ENCODE measurements at regions not wholly inside any gene's neighbourhood (a gene's known extent, or its start where the extent isn't known, plus 50 kb on each side); places are given as distances from the start of the nearest gene placed in this dataset.

DNA sequence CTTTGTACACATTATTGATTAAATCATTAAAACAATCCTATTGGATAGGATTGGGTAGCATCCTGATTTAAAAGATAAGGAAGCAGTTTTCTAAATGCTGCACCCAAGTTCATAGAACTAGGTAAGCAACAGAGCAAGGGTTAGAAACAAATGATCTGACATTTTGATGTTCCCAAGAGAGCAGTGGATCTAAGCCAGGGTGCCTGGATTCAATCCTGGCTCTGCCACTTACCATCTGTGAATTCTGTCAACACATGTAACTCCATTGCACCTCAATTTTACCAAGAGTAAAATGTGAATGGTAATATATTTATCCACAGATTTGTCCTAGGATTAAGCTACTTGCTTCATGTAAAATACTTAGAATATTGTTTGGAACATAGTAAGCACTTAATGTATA, 982.6 kb upstream of the FANCL start:
- peaks cover 16% of the 10 kb centered on the region for H3K27me3 Mint-ChIP-seq (ENCODE audit: unreplicated experiment)
- intact Hi-C loops (cut with micrococcal nuclease; ENCODE audit: unreplicated experiment), result no loop called here
- TF ChIP-seq, protein P1, sequence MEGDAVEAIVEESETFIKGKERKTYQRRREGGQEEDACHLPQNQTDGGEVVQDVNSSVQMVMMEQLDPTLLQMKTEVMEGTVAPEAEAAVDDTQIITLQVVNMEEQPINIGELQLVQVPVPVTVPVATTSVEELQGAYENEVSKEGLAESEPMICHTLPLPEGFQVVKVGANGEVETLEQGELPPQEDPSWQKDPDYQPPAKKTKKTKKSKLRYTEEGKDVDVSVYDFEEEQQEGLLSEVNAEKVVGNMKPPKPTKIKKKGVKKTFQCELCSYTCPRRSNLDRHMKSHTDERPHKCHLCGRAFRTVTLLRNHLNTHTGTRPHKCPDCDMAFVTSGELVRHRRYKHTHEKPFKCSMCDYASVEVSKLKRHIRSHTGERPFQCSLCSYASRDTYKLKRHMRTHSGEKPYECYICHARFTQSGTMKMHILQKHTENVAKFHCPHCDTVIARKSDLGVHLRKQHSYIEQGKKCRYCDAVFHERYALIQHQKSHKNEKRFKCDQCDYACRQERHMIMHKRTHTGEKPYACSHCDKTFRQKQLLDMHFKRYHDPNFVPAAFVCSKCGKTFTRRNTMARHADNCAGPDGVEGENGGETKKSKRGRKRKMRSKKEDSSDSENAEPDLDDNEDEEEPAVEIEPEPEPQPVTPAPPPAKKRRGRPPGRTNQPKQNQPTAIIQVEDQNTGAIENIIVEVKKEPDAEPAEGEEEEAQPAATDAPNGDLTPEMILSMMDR (IDR thresholded peaks at IDR 0.05; ENCODE audit: unreplicated experiment), result no peak
- no peak overlapping the region for H3K4me3 Mint-ChIP-seq (ENCODE audit: low read depth, unreplicated experiment)
- CTCF ChIA-PET, result no interaction called here
- H3K9me3 Mint-ChIP-seq (ENCODE audit: low read depth, unreplicated experiment), result peaks cover 11% of the 10 kb centered on the region
- BruUV-seq (replicated peaks), result no TSS peak
- H3K4me1 Mint-ChIP-seq (ENCODE audit: low read depth, unreplicated experiment), result no peaks in the 10 kb centered on the region
- H3K27ac Mint-ChIP-seq (ENCODE audit: unreplicated experiment), result no peak overlapping the region
- no peak for DNase-seq
- no peaks in the 10 kb centered on the region for H3K36me3 Mint-ChIP-seq (ENCODE audit: insufficient read depth, unreplicated experiment)

DNA sequence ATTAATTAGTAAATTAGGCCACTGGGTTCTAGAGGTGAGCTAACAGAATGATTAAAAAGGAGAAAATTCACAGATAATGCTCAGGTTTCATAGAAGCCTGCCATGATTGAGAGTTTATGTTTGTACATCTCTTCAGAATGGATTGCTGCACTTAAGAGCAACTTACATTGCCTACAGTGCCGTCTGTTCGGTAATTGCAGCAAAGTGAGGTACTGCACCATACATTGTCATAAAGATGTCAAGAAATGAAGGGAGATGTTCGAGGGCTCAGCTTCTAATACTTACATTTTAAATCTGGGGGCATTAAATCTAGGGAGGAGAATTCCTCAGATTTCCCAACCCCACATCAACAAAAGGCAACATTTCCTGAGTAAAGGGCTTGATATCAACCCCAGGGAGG, 976.2 kb upstream of the FANCL start:
- TF ChIP-seq, protein P1 (IDR thresholded peaks at IDR 0.05; ENCODE audit: unreplicated experiment), result no peak
- no peak for DNase-seq
- CTCF ChIA-PET, result no interaction called here
- no peaks in the 10 kb centered on the region for H3K4me1 Mint-ChIP-seq (ENCODE audit: low read depth, unreplicated experiment)
- H3K36me3 Mint-ChIP-seq (ENCODE audit: insufficient read depth, unreplicated experiment), result no peaks in the 10 kb centered on the region
- H3K9me3 Mint-ChIP-seq (ENCODE audit: low read depth, unreplicated experiment), result peaks cover 6% of the 10 kb centered on the region
- no peak overlapping the region for H3K27ac Mint-ChIP-seq (ENCODE audit: unreplicated experiment)
- BruUV-seq (replicated peaks), result no TSS peak
- no peak overlapping the region for H3K4me3 Mint-ChIP-seq (ENCODE audit: low read depth, unreplicated experiment)
- peaks cover 16% of the 10 kb centered on the region for H3K27me3 Mint-ChIP-seq (ENCODE audit: unreplicated experiment)
- intact Hi-C loops (cut with micrococcal nuclease; ENCODE audit: unreplicated experiment), result no loop called here

GRCh38 chr2:59206361-59206760, 965.2 kb upstream of the FANCL start:
- no peaks in the 10 kb centered on the region for H3K4me1 Mint-ChIP-seq (ENCODE audit: low read depth, unreplicated experiment)
- DNase-seq, result no peak
- TF ChIP-seq, protein P1 (IDR thresholded peaks at IDR 0.05; ENCODE audit: unreplicated experiment), result no peak
- intact Hi-C loops (cut with micrococcal nuclease; ENCODE audit: unreplicated experiment), result no loop called here
- no peaks in the 10 kb centered on the region for H3K27me3 Mint-ChIP-seq (ENCODE audit: unreplicated experiment)
- H3K36me3 Mint-ChIP-seq (ENCODE audit: insufficient read depth, unreplicated experiment), result no peaks in the 10 kb centered on the region
- H3K27ac Mint-ChIP-seq (ENCODE audit: unreplicated experiment), result no peak overlapping the region
- no peaks in the 10 kb centered on the region for H3K9me3 Mint-ChIP-seq (ENCODE audit: low read depth, unreplicated experiment)
- no peak overlapping the region for H3K4me3 Mint-ChIP-seq (ENCODE audit: low read depth, unreplicated experiment)
- BruUV-seq (replicated peaks), result no TSS peak
- CTCF ChIA-PET, result no interaction called here

- Mint-ChIP-seq H3K4me3 (ENCODE audit: low read depth, unreplicated experiment) (no peak overlapping the region), H3K4me1 (ENCODE audit: low read depth, unreplicated experiment) (no peaks in the 10 kb centered on the region), H3K27me3 (ENCODE audit: unreplicated experiment) (no peaks in the 10 kb centered on the region), H3K27ac (ENCODE audit: unreplicated experiment) (no peak overlapping the region), H3K36me3 (ENCODE audit: insufficient read depth, unreplicated experiment) (no peaks in the 10 kb centered on the region), H3K9me3 (ENCODE audit: low read depth, unreplicated experiment) (no peaks in the 10 kb centered on the region)
- DNase-seq, result no peak
- no TSS peak for BruUV-seq (replicated peaks)
- TF ChIP-seq, protein P1 (IDR thresholded peaks at IDR 0.05; ENCODE audit: unreplicated experiment), result no peak
- CTCF ChIA-PET, result no interaction called here
- intact Hi-C loops (cut with micrococcal nuclease; ENCODE audit: unreplicated experiment), result no loop called here
Measured at GRCh38 chr2:59204040-59204439, 962.9 kb upstream of the FANCL start.

- H3K4me3 Mint-ChIP-seq (ENCODE audit: low read depth, unreplicated experiment), result no peak overlapping the region
- no TSS peak for BruUV-seq (replicated peaks)
- H3K27ac Mint-ChIP-seq (ENCODE audit: unreplicated experiment), result no peak overlapping the region
- H3K27me3 Mint-ChIP-seq (ENCODE audit: unreplicated experiment), result no peaks in the 10 kb centered on the region
- DNase-seq, result no peak
- H3K9me3 Mint-ChIP-seq (ENCODE audit: low read depth, unreplicated experiment), result no peaks in the 10 kb centered on the region
- no peaks in the 10 kb centered on the region for H3K36me3 Mint-ChIP-seq (ENCODE audit: insufficient read depth, unreplicated experiment)
- no peaks in the 10 kb centered on the region for H3K4me1 Mint-ChIP-seq (ENCODE audit: low read depth, unreplicated experiment)
- TF ChIP-seq, protein P1 (IDR thresholded peaks at IDR 0.05; ENCODE audit: unreplicated experiment), result no peak
- CTCF ChIA-PET, result no interaction called here
- intact Hi-C loops (cut with micrococcal nuclease; ENCODE audit: unreplicated experiment), result no loop called here
Measured at GRCh38 chr2:59196491-59196890, 955.4 kb upstream of the FANCL start.

Measured in Calu3 (cell line).